Activated T-helper 1 cell treated with anti-CD3 and anti-CD28 coated beads, Interleukin-12 subunit alpha, Interleukin-12 subunit beta, Interleukin-2, Interleukin-4 antibody, amounts not matched to agents 30 ng/mL and 10 ng/mL and 1 ng/mL, durations not matched to agents 14 hours and 24 hours and 36 hours (primary cell): ENCODE measurements at regions not wholly inside any gene's neighbourhood (a gene's known extent, or its start where the extent isn't known, plus 50 kb on each side); places are given as distances from the start of the nearest gene placed in this dataset.

ENCODE experiments used
- DNase-seq: peaks from one replicate; pipeline ENCODE4 v3.0.0; 2021; ENCODE audit warnings: low spot score
- H3K27ac Mint-ChIP-seq: one replicate; pipeline ENCODE4 v1.8.0; 2021; ENCODE audit warnings: mild to moderate bottlenecking, mixed read lengths
- H3K27me3 Mint-ChIP-seq: one replicate; pipeline ENCODE4 v1.8.0; 2022; ENCODE audit warnings: mild to moderate bottlenecking, moderate library complexity, mixed read lengths; ENCODE audit not compliant: insufficient read depth
- H3K36me3 Mint-ChIP-seq: one replicate; pipeline ENCODE4 v1.8.0; 2021; ENCODE audit warnings: low read depth, mixed read lengths
- H3K4me1 Mint-ChIP-seq: one replicate; pipeline ENCODE4 v1.8.0; 2021; ENCODE audit warnings: low read depth, mixed read lengths
- H3K4me3 Mint-ChIP-seq: one replicate; pipeline ENCODE4 v1.8.0; 2021; ENCODE audit warnings: mild to moderate bottlenecking, moderate library complexity, mixed read lengths
- H3K9me3 Mint-ChIP-seq: one replicate; pipeline ENCODE4 v1.8.0; 2021; ENCODE audit warnings: mixed read lengths
- intact Hi-C: fragments of 100-400 bp; cut with micrococcal nuclease; formaldehyde crosslinking; loops from one replicate; pipeline ENCODE4 v1.15.1; 2024

GRCh38 chr11:115887316-115887715 is 383.1 kb upstream of the CADM1 start:
- Mint-ChIP-seq H3K27ac (no peak overlapping the region), H3K27me3 (no peaks in the 10 kb centered on the region), H3K4me1 (no peaks in the 10 kb centered on the region), H3K36me3 (no peaks in the 10 kb centered on the region), H3K9me3 (no peaks in the 10 kb centered on the region), H3K4me3 (no peak overlapping the region)
- intact Hi-C loops = no loop called here
- no peak for DNase-seq

- Mint-ChIP-seq H3K27me3 (no peaks in the 10 kb centered on the region), H3K36me3 (no peaks in the 10 kb centered on the region), H3K4me1 (no peaks in the 10 kb centered on the region), H3K4me3 (no peak overlapping the region), H3K27ac (no peak overlapping the region), H3K9me3 (peaks cover 5% of the 10 kb centered on the region)
- no peak for DNase-seq
- intact Hi-C loops = no loop called here
Observed at GRCh38 chr11:115886422-115886733, 382.2 kb upstream of the CADM1 start.

GRCh38 chr11:115885535-115886421 is 381.6 kb upstream of the CADM1 start:
- no peak for DNase-seq
- Mint-ChIP-seq H3K36me3 (no peaks in the 10 kb centered on the region), H3K27me3 (no peaks in the 10 kb centered on the region), H3K9me3 (peaks cover 5% of the 10 kb centered on the region), H3K4me1 (no peaks in the 10 kb centered on the region), H3K27ac (no peak overlapping the region), H3K4me3 (no peak overlapping the region)
- intact Hi-C loops = no loop called here

- Mint-ChIP-seq H3K27me3 (no peaks in the 10 kb centered on the region), H3K9me3 (peaks cover 5% of the 10 kb centered on the region), H3K4me3 (no peak overlapping the region), H3K36me3 (no peaks in the 10 kb centered on the region), H3K4me1 (no peaks in the 10 kb centered on the region), H3K27ac (no peak overlapping the region)
- intact Hi-C loops = no loop called here
- DNase-seq = no peak
Observed at GRCh38 chr11:115884800-115885534, 380.8 kb upstream of the CADM1 start.

- intact Hi-C loops = no loop called here
- Mint-ChIP-seq H3K4me1 (no peaks in the 10 kb centered on the region), H3K9me3 (no peaks in the 10 kb centered on the region), H3K36me3 (no peaks in the 10 kb centered on the region), H3K4me3 (no peak overlapping the region), H3K27me3 (peaks cover 4% of the 10 kb centered on the region), H3K27ac (no peak overlapping the region)
- no peak for DNase-seq
Observed at GRCh38 chr11:115874843-115875242, 370.6 kb upstream of the CADM1 start.

GRCh38 chr11:115873813-115874212 is 369.6 kb upstream of the CADM1 start:
- Mint-ChIP-seq H3K9me3 (no peaks in the 10 kb centered on the region), H3K27me3 (peaks cover 7% of the 10 kb centered on the region), H3K27ac (no peak overlapping the region), H3K36me3 (no peaks in the 10 kb centered on the region), H3K4me3 (no peak overlapping the region), H3K4me1 (peaks cover 5% of the 10 kb centered on the region)
- no peak for DNase-seq
- intact Hi-C loops = no loop called here

GRCh38 chr11:115872416-115872815 is 368.2 kb upstream of the CADM1 start:
- DNase-seq = no peak
- Mint-ChIP-seq H3K27ac (no peak overlapping the region), H3K4me3 (no peak overlapping the region), H3K36me3 (no peaks in the 10 kb centered on the region), H3K27me3 (peaks cover 7% of the 10 kb centered on the region), H3K4me1 (peaks cover 5% of the 10 kb centered on the region), H3K9me3 (no peaks in the 10 kb centered on the region)
- intact Hi-C loops = no loop called here

- no peaks in the 10 kb centered on the region for H3K36me3 Mint-ChIP-seq
- H3K4me1 Mint-ChIP-seq = peaks cover 5% of the 10 kb centered on the region
- DNase-seq = no peak
Observed at GRCh38 chr11:115871161-115871760, 367.0 kb upstream of the CADM1 start.

GRCh38 chr11:115869780-115870431 is 365.7 kb upstream of the CADM1 start:
- Mint-ChIP-seq H3K36me3 (no peaks in the 10 kb centered on the region), H3K4me3 (no peak overlapping the region)

More at GRCh38 chr11:115871161-115871760, 367.0 kb upstream of the CADM1 start:
- H3K27ac Mint-ChIP-seq = no peak overlapping the region
- no peaks in the 10 kb centered on the region for H3K9me3 Mint-ChIP-seq
- no peak overlapping the region for H3K4me3 Mint-ChIP-seq
- intact Hi-C loops = no loop called here
- H3K27me3 Mint-ChIP-seq = peaks cover 7% of the 10 kb centered on the region

GRCh38 chr11:115869131-115869530 is 364.9 kb upstream of the CADM1 start:
- Mint-ChIP-seq H3K36me3 (no peaks in the 10 kb centered on the region), H3K9me3 (no peaks in the 10 kb centered on the region), H3K4me3 (no peak overlapping the region), H3K4me1 (peaks cover 5% of the 10 kb centered on the region), H3K27me3 (peaks cover 7% of the 10 kb centered on the region), H3K27ac (no peak overlapping the region)
- no peak for DNase-seq
- intact Hi-C loops = no loop called here

More at GRCh38 chr11:115869780-115870431, 365.7 kb upstream of the CADM1 start:
- no peak for DNase-seq
- H3K27ac Mint-ChIP-seq = no peak overlapping the region
- peaks cover 7% of the 10 kb centered on the region for H3K27me3 Mint-ChIP-seq
- H3K9me3 Mint-ChIP-seq = no peaks in the 10 kb centered on the region
- H3K4me1 Mint-ChIP-seq = peaks cover 5% of the 10 kb centered on the region
- intact Hi-C loops = no loop called here

GRCh38 chr11:115860246-115860645 is 356.0 kb upstream of the CADM1 start:
- intact Hi-C loops = no loop called here
- peaks cover 4% of the 10 kb centered on the region for H3K9me3 Mint-ChIP-seq
- no peaks in the 10 kb centered on the region for H3K4me1 Mint-ChIP-seq
- no peak overlapping the region for H3K27ac Mint-ChIP-seq
- no peaks in the 10 kb centered on the region for H3K27me3 Mint-ChIP-seq
- DNase-seq = no peak
- H3K36me3 Mint-ChIP-seq = no peaks in the 10 kb centered on the region
- H3K4me3 Mint-ChIP-seq = no peak overlapping the region

- H3K9me3 Mint-ChIP-seq = no peaks in the 10 kb centered on the region
- H3K36me3 Mint-ChIP-seq = no peaks in the 10 kb centered on the region
- H3K4me3 Mint-ChIP-seq = no peak overlapping the region
- no peaks in the 10 kb centered on the region for H3K4me1 Mint-ChIP-seq
- no peak overlapping the region for H3K27ac Mint-ChIP-seq
- H3K27me3 Mint-ChIP-seq = peaks cover 2% of the 10 kb centered on the region
- intact Hi-C loops = no loop called here
- DNase-seq = no peak
Observed at GRCh38 chr11:115848611-115849010, 344.4 kb upstream of the CADM1 start.

- no peak overlapping the region for H3K4me3 Mint-ChIP-seq
- no peaks in the 10 kb centered on the region for H3K4me1 Mint-ChIP-seq
Observed at GRCh38 chr11:115848080-115848479, 343.9 kb upstream of the CADM1 start.

More at GRCh38 chr11:115848080-115848479, 343.9 kb upstream of the CADM1 start:
- intact Hi-C loops = no loop called here
- no peaks in the 10 kb centered on the region for H3K36me3 Mint-ChIP-seq
- no peaks in the 10 kb centered on the region for H3K9me3 Mint-ChIP-seq
- no peak for DNase-seq
- H3K27ac Mint-ChIP-seq = no peak overlapping the region
- H3K27me3 Mint-ChIP-seq = peaks cover 2% of the 10 kb centered on the region
